ENCODE measurements at regions not wholly inside any gene's neighbourhood (a gene's known extent, or its start where the extent isn't known, plus 50 kb on each side); places are given as distances from the start of the nearest gene placed in this dataset.

GRCh38 chr13:57946361-57946760, 314.8 kb downstream of the PCDH17 start:
- WGBS: 35% methylated on average over 1 of the region's 1 CpG
- no peaks in the 10 kb centered on the region for H3K4me1 ChIP-seq
- H3K9me3 ChIP-seq: no peaks in the 10 kb centered on the region
- TF ChIP-seq POLR2AphosphoS5 (IDR thresholded peaks at IDR 0.05): no peak
- TF ChIP-seq POLR2A (IDR thresholded peaks at IDR 0.05; ENCODE audit: low read depth): no peak
- TF ChIP-seq EP300 (IDR thresholded peaks at IDR 0.05): no peak
- no peak for TF ChIP-seq CTCF (IDR thresholded peaks at IDR 0.05)
- H3K4me3 ChIP-seq: no peak overlapping the region
- no peak overlapping the region for H3K27ac ChIP-seq (replicated peaks in 1 of 4)
- no peaks in the 10 kb centered on the region for H3K36me3 ChIP-seq
- intact Hi-C loops (cut with DNase I): no loop called here
- H3K27me3 ChIP-seq: no peaks in the 10 kb centered on the region
- DNase-seq (ENCODE audit: extremely low spot score): no peak

GRCh38 chr13:57948884-57949283, 317.3 kb downstream of the PCDH17 start:
- no peak for TF ChIP-seq POLR2AphosphoS5 (IDR thresholded peaks at IDR 0.05)
- TF ChIP-seq CTCF (IDR thresholded peaks at IDR 0.05): no peak
- TF ChIP-seq EP300 (IDR thresholded peaks at IDR 0.05): no peak
- no peak for TF ChIP-seq POLR2A (IDR thresholded peaks at IDR 0.05; ENCODE audit: low read depth)
- intact Hi-C loops (cut with DNase I): no loop called here
- no peaks in the 10 kb centered on the region for H3K36me3 ChIP-seq
- H3K4me3 ChIP-seq: no peak overlapping the region
- H3K27me3 ChIP-seq: no peaks in the 10 kb centered on the region
- DNase-seq (ENCODE audit: extremely low spot score): no peak
- no peaks in the 10 kb centered on the region for H3K4me1 ChIP-seq
- H3K9me3 ChIP-seq: no peaks in the 10 kb centered on the region
- H3K27ac ChIP-seq (replicated peaks in 1 of 4): no peak overlapping the region
- WGBS: 83% methylated on average over 3 of the region's 3 CpGs

- no peak for TF ChIP-seq POLR2A (IDR thresholded peaks at IDR 0.05; ENCODE audit: low read depth)
- TF ChIP-seq CTCF (IDR thresholded peaks at IDR 0.05): no peak
- TF ChIP-seq EP300 (IDR thresholded peaks at IDR 0.05): no peak
- no peak for TF ChIP-seq POLR2AphosphoS5 (IDR thresholded peaks at IDR 0.05)
Measured at GRCh38 chr13:57969951-57970350, 338.4 kb downstream of the PCDH17 start.

GRCh38 chr13:57970404-57970803, 338.9 kb downstream of the PCDH17 start:
- no peaks in the 10 kb centered on the region for H3K4me1 ChIP-seq
- TF ChIP-seq POLR2A (IDR thresholded peaks at IDR 0.05; ENCODE audit: low read depth): no peak
- TF ChIP-seq CTCF (IDR thresholded peaks at IDR 0.05): no peak
- no peak for TF ChIP-seq POLR2AphosphoS5 (IDR thresholded peaks at IDR 0.05)
- TF ChIP-seq EP300 (IDR thresholded peaks at IDR 0.05): no peak
- no peaks in the 10 kb centered on the region for H3K36me3 ChIP-seq
- H3K9me3 ChIP-seq: no peaks in the 10 kb centered on the region
- WGBS: 18% methylated on average over 1 of the region's 1 CpG
- H3K4me3 ChIP-seq: no peak overlapping the region
- DNase-seq (ENCODE audit: extremely low spot score): no peak
- intact Hi-C loops (cut with DNase I): no loop called here
- no peak overlapping the region for H3K27ac ChIP-seq (replicated peaks in 1 of 4)
- no peaks in the 10 kb centered on the region for H3K27me3 ChIP-seq

More at GRCh38 chr13:57969951-57970350, 338.4 kb downstream of the PCDH17 start:
- no peak for DNase-seq (ENCODE audit: extremely low spot score)
- Histone ChIP-seq H3K4me1 (no peaks in the 10 kb centered on the region), H3K27me3 (no peaks in the 10 kb centered on the region), H3K27ac (replicated peaks in 1 of 4) (no peak overlapping the region), H3K9me3 (no peaks in the 10 kb centered on the region), H3K36me3 (no peaks in the 10 kb centered on the region), H3K4me3 (no peak overlapping the region)
- 10% methylated on average over 1 of the region's 1 CpG for WGBS
- intact Hi-C loops (cut with DNase I): no loop called here

GRCh38 chr13:57982782-57983181, 351.2 kb downstream of the PCDH17 start:
- Histone ChIP-seq H3K4me1 (no peaks in the 10 kb centered on the region), H3K27ac (replicated peaks in 1 of 4) (no peak overlapping the region), H3K4me3 (no peak overlapping the region), H3K9me3 (no peaks in the 10 kb centered on the region), H3K36me3 (no peaks in the 10 kb centered on the region), H3K27me3 (no peaks in the 10 kb centered on the region)
- no peak for DNase-seq (ENCODE audit: extremely low spot score)
- TF ChIP-seq POLR2A (IDR thresholded peaks at IDR 0.05; ENCODE audit: low read depth) (no peak), POLR2AphosphoS5 (IDR thresholded peaks at IDR 0.05) (no peak), EP300 (IDR thresholded peaks at IDR 0.05) (no peak), CTCF (IDR thresholded peaks at IDR 0.05) (no peak)
- intact Hi-C loops (cut with DNase I): no loop called here
